Omental fat pad (tissue), 3 donors: ENCODE measurements at regions not wholly inside any gene's neighbourhood (a gene's known extent, or its start where the extent isn't known, plus 50 kb on each side); places are given as distances from the start of the nearest gene placed in this dataset.

Experiments
- ATAC-seq: fragments of 150-250 bp; one replicate; pipeline ENCODE4 v1.9.1; 2016; ENCODE audit warnings: mild to moderate bottlenecking, moderate library complexity; ENCODE audit not compliant: low FRiP score
- DNase-seq: peaks from one replicate; pipeline ENCODE4 v3.0.0-alpha.2; 2019; ENCODE audit warnings: low spot score
- TF ChIP-seq, protein P1 (sequence below), 3 donors: fragments of 450-650 bp; IDR thresholded peaks; one replicate each; pipeline ENCODE4 v1.5.1; 2016 to 2017; ENCODE audit warnings: antibody characterized with exemption in 3 of 3, mild to moderate bottlenecking in 3 of 3, moderate library complexity in 2 of 3

DNA sequence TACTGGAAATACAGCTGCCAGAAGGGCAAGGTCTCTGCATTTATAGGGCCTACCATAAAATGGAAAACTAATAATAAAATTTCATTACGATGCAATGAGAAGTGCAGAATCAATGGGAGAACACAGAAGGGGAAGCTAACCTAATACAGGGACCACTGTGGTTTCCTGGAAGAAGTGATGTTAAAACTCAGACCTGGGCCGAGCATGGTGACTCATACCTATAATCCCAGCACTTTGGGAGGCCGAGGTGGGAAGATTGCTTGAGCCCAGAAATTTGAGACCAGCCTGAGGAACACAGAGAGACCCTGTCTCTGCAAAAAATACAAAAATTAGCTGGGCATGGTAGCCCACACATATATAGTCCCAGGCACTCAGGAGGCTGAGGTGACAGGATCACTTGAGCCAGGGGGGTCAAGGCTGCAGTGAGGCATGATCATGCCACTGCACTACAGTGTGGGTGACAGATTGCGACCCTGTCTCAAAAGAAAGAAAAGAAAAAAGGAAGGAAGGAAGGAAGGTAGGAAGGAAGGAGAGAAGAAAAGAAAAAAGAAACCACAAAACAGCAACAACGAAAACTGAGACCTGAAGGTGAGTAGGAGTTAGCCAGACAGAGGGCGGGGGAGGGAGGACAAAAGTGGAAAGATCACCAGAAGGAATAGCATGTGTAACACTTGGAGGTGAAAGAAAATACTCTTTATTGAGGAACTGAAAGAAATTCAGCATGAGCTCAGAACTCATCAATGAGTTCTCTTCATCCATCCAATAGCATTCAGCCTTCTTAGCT is 58.3 kb upstream of the DTNA start:
- DNase-seq: no peak
- TF ChIP-seq, protein P1, sequence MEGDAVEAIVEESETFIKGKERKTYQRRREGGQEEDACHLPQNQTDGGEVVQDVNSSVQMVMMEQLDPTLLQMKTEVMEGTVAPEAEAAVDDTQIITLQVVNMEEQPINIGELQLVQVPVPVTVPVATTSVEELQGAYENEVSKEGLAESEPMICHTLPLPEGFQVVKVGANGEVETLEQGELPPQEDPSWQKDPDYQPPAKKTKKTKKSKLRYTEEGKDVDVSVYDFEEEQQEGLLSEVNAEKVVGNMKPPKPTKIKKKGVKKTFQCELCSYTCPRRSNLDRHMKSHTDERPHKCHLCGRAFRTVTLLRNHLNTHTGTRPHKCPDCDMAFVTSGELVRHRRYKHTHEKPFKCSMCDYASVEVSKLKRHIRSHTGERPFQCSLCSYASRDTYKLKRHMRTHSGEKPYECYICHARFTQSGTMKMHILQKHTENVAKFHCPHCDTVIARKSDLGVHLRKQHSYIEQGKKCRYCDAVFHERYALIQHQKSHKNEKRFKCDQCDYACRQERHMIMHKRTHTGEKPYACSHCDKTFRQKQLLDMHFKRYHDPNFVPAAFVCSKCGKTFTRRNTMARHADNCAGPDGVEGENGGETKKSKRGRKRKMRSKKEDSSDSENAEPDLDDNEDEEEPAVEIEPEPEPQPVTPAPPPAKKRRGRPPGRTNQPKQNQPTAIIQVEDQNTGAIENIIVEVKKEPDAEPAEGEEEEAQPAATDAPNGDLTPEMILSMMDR (IDR thresholded peaks at IDR 0.05): no peak
- no peak for ATAC-seq

DNA sequence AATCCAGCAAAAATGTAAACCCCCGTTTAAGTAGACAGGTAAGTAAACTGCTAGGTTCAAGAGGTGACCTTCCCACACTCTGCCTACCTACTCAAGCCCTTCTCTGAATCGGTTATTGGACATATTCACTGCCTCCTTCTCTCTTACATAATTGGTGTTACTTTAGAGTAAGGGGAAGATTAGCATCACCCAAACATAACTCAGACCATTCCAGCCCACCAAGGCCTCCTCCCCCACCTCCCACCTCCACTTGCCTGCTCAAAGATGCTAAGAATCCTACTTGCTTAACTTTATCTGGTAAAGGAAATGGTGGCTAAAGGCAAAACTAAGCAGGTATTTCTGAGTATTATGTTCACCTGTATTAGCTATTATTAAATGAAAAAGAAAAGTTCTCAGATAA is 55.0 kb upstream of the DTNA start:
- ATAC-seq (no peak), DNase-seq (no peak)
- TF ChIP-seq, protein P1 (IDR thresholded peaks at IDR 0.05): no peak

DNA sequence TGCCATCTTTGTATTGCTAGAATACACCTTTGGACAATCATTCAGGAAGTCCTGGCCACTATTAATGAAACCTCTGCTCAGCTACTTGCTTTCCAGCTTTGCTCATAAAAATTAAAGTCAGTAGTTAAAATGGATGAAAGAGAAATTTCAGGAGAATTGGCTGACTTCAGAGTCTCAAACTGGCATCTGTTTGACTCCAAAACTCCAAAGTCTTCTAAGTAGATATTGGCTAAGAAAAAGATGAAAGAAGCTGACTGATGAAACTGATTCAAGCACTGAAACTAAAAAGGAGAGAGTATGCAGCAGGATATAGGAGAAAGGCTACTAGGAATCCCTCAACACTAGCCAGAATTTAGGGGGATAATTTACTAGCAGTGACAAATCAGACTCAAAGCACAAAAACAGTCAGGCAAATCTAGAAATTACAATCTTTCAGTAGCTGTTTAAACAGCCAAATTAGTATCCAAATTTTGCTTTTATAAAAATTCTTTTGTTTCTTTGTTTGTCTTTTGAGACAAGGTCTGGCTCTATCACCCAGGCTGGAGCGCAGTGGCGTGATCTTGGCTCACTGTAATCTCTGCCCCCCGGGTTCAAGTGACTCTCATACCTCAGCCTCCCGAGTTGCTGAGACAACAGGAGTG is 52.1 kb upstream of the DTNA start:
- ATAC-seq: no peak

GRCh38 chr18:34659579-34660517 is 50.2 kb upstream of the DTNA start:
- TF ChIP-seq, protein P1 (IDR thresholded peaks at IDR 0.05): no peak
- peak; percentile 73 for DNase-seq
- peak; percentile 96 for ATAC-seq

More for the DNA sequence above, 52.1 kb upstream of the DTNA start:
- no peak for DNase-seq
- TF ChIP-seq, protein P1 (IDR thresholded peaks at IDR 0.05): no peak
